MG63 (cell line): ENCODE measurements at regions not wholly inside any gene's neighbourhood (a gene's known extent, or its start where the extent isn't known, plus 50 kb on each side); places are given as distances from the start of the nearest gene placed in this dataset.
"Not testable (repeated sequence)": the region's sequence is repeated elsewhere in the genome, so short reads cannot be mapped to it uniquely, and the experiment has no call there.

Experiments
- DNase-seq: peaks from one replicate; pipeline ENCODE4 v3.0.0-alpha.2; 2020
- H3K27me3 ChIP-seq: fragments of 250-450 bp; sonication (Bioruptor Pico); 2 replicates; pipeline ENCODE4 v1.5.1; 2020; ENCODE audit warnings: mild to moderate bottlenecking, moderate library complexity
- H3K36me3 ChIP-seq: fragments of 250-450 bp; sonication (Bioruptor Pico); 2 replicates; pipeline ENCODE4 v1.5.1; 2020; ENCODE audit warnings: mild to moderate bottlenecking, moderate library complexity
- H3K4me3 ChIP-seq: fragments of 250-450 bp; sonication (Bioruptor Pico); 2 replicates; pipeline ENCODE4 v1.5.1; 2020; ENCODE audit warnings: mild to moderate bottlenecking, moderate library complexity
- H3K9me3 ChIP-seq: fragments of 250-450 bp; sonication (Bioruptor Pico); 2 replicates; pipeline ENCODE4 v1.5.1; 2020; ENCODE audit warnings: mild to moderate bottlenecking, moderate library complexity

GRCh38 chr3:177889652-177890358 is 646.4 kb upstream of the KCNMB2 start:
- Histone ChIP-seq H3K4me3 (no peak overlapping the region), H3K36me3 (no peaks in the 10 kb centered on the region), H3K27me3 (no peaks in the 10 kb centered on the region), H3K9me3 (no peaks in the 10 kb centered on the region)
- no peak for DNase-seq

DNA sequence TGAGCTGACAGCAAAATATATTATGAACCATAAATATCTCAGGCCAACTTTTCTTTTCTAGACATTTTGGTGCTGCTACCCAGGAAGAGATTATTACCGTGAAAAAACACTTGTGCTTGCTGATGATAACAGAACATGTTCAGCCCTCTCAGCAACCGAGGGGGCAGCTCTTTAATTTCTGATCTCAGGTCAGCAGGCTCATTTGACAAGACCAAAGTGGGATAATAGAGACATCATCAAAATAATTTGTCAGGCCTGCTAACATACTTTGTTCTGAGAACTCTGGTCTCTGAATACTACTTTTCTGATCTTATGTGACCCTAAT is 645.9 kb upstream of the KCNMB2 start:
- DNase-seq, result no peak
- no peaks in the 10 kb centered on the region for H3K36me3 ChIP-seq
- no peak overlapping the region for H3K4me3 ChIP-seq
- H3K9me3 ChIP-seq, result no peaks in the 10 kb centered on the region
- no peaks in the 10 kb centered on the region for H3K27me3 ChIP-seq

- H3K36me3 ChIP-seq, DNase-seq, H3K27me3 ChIP-seq, H3K9me3 ChIP-seq, H3K4me3 ChIP-seq: not testable (repeated sequence)
Observed at GRCh38 chr3:177891569-177891968, 644.7 kb upstream of the KCNMB2 start.

DNA sequence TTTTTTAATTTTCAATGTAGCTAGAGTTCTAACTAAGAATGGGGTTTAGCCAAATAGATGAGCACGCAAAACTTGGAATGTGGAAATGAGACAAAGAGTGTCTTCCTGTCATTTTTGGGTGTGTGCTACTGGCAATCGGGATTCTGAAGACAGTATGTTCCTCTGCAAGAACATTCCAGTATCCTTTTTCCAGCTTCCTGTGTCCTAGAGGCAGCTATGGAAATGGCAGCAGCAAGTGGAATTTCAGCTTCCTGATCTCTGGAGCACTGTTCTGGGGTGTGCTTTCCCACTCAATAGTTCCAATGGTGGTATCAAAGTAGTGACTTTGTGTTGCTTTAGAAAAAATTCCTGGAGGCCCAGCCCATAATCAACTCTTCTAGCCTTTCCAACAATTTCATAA is 642.9 kb upstream of the KCNMB2 start:
- DNase-seq, result no peak
- H3K27me3 ChIP-seq, result no peaks in the 10 kb centered on the region
- H3K4me3 ChIP-seq, result no peak overlapping the region
- H3K36me3 ChIP-seq, result no peaks in the 10 kb centered on the region
- H3K9me3 ChIP-seq, result peaks cover 3% of the 10 kb centered on the region; the same call in 1 of the 2 replicates

DNA sequence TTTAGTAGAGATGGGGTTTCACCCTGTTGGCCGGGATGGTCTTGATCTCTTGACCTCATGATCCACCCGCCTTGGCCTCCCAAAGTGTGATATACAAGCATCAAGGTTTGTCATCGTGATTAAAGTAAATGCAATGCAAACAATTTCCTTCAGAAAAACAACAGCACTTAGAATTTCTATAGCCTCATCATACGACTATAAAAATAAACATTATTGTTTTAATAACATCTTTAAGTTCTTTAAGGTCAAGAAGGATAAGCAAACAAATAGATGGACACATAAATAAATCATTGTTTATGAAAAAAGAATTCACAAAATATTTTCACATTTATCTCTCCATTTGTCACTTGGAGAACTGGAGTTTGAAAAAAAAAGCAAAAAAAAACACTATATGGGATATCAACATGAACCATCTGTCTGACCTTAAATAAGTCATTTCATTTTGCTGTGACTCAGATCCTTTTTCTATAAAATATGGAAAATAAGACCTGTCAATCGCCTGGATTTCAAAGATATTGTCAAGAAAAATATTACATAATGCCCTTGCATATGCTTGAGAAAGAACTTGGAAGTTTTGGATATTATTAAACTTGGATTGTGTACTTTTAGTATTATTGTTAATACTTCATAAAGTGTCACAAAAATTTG is 642.0 kb upstream of the KCNMB2 start:
- Histone ChIP-seq H3K27me3 (no peaks in the 10 kb centered on the region), H3K4me3 (no peak overlapping the region), H3K9me3 (peaks cover 7% of the 10 kb centered on the region; the same call in 1 of the 2 replicates), H3K36me3 (no peaks in the 10 kb centered on the region)
- peak; percentile 19 for DNase-seq

DNA sequence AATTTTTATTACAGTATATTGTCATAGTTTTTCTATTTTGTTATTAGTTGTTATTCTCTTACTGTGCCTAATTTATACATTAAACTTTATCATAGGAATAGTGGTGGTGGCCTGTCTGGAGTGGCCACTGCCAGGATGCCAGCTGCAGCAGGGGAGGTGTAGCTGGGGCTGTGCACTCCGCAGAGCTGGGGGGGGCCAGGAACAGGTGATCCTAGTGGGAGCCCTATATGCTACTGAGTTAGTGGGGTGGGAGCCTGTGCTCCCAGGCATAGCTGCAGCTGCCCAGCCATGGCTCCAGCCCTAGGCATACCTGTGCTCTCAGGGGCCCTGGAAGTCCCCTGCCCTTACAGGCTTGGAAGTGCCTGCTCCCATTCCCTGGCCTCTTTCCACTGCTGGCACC is 638.1 kb upstream of the KCNMB2 start:
- Histone ChIP-seq H3K9me3 (peaks cover 20% of the 10 kb centered on the region), H3K27me3 (no peaks in the 10 kb centered on the region), H3K36me3 (no peaks in the 10 kb centered on the region), H3K4me3 (no peak overlapping the region)
- DNase-seq, result no peak

DNA sequence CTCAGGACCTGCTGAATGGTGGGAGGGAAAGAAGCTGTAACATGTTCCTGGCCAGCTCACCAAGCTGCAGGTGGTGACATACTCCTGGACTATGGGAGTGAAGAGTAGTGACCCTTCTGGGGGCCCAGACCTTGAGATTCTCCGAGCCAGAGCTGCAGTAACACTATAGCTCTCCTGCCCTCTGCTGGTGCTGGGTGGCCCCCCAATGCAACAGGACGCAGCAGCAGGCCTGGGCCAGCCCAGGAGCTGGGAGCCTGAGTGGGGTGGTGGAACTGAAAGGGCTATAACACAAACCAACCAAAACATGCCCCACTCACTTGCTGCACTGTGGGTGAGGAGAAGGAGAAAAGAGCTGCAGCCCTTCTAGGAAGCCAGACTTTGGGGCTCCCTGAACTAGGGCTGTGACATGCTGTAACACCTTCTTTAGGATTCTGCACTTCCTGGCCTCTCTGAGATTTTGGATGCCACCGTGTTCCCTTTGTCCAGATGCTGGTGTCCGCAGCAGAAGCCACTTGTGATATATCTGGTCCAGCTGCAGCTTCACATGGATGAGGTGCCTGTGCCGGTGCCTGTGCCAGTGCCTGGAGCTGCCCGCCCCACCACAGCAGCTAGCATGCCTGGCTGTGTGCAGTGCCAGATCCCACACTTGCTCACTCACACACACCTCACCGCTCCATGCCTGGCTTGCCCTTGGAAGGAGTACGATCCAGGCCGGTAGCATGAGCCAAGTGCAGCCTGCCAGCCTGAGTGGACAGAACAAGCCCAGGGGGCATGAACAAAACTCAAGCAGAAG is 636.8 kb upstream of the KCNMB2 start:
- Histone ChIP-seq H3K27me3 (no peaks in the 10 kb centered on the region), H3K4me3 (no peak overlapping the region), H3K9me3 (peaks cover 20% of the 10 kb centered on the region), H3K36me3 (no peaks in the 10 kb centered on the region)
- no peak for DNase-seq

GRCh38 chr3:177902876-177903275 is 633.4 kb upstream of the KCNMB2 start:
- Histone ChIP-seq H3K27me3 (no peaks in the 10 kb centered on the region), H3K4me3 (no peak overlapping the region), H3K9me3 (peaks cover 22% of the 10 kb centered on the region), H3K36me3 (no peaks in the 10 kb centered on the region)
- DNase-seq, result no peak

- H3K9me3 ChIP-seq, result peaks cover 18% of the 10 kb centered on the region
- no peaks in the 10 kb centered on the region for H3K36me3 ChIP-seq
- no peaks in the 10 kb centered on the region for H3K27me3 ChIP-seq
- DNase-seq, result peak; percentile 64
- H3K4me3 ChIP-seq, result no peak overlapping the region
Observed at GRCh38 chr3:177904621-177905020, 631.6 kb upstream of the KCNMB2 start.

DNA sequence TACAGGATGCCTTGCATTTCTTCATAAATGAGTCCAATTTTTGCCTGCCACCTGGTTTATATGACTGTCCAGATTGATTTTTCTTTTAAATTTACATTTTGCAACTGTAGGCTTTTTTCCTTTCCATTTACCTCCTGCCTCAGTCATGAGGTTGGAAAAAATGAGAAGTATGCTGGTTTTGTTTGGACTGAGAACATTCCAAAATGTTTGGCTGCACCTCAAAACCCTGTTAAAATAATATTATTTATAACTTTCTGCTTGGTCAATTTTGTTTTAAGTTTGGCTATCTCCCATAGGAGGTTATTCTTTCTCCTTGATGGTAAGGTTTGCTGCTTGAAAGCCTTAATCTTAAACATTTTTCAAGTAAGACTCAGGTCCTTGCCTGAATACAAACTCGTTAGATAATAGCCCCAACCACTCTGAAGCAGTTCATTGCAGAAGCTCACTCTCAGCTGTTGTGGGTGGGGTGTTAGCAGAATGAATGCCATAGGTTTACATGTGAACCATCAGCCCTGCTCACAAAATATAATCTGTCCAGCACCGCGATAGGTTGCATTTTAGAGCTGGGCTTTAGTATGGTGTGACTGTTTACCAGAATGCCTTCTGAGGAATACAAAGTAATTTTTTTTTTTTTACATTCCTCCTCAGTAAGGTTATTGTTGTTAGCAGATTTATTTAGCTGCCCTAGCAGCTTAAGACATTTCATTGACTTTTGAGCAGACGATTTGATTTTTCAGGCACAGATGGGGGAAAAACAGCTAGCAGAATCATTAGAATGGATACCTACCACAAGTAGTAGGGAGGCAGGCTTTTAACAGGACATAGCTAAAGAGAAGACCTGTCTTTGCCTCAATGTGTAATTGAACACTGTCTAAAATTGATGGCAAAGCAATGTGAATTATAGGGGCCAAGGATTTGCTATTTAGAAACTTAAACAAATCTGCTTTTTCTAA is 630.8 kb upstream of the KCNMB2 start:
- no peak overlapping the region for H3K4me3 ChIP-seq
- H3K27me3 ChIP-seq, result no peaks in the 10 kb centered on the region

DNA sequence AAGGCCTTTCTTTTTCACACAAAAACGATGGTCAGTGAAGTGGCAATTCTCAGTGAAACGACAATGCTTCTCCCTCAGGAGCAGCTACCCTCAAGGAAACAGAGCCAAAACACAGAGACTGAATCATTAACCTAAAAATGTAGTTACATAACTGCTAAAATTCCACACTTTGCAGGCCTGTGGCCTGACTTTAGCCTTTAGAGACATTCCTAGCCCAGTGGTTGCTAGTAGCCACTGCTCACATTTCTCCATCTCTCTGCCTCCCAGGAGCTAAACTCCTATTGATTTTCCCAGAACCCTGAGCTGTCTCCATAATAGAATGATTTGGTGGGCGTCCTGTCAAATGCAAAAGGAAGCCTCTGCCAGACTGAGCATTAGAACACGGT is 630.1 kb upstream of the KCNMB2 start:
- DNase-seq, result peak; percentile 57
- Histone ChIP-seq H3K36me3 (no peaks in the 10 kb centered on the region), H3K27me3 (no peaks in the 10 kb centered on the region), H3K9me3 (peaks cover 12% of the 10 kb centered on the region), H3K4me3 (no peak overlapping the region)

More for the DNA sequence above, 630.8 kb upstream of the KCNMB2 start:
- Histone ChIP-seq H3K9me3 (peaks cover 18% of the 10 kb centered on the region), H3K36me3 (no peaks in the 10 kb centered on the region)
- peak; percentile 77 for DNase-seq

GRCh38 chr3:177906578-177907229 is 629.5 kb upstream of the KCNMB2 start:
- Histone ChIP-seq H3K36me3 (no peaks in the 10 kb centered on the region), H3K9me3 (peaks cover 12% of the 10 kb centered on the region), H3K4me3 (no peak overlapping the region), H3K27me3 (no peaks in the 10 kb centered on the region)
- DNase-seq, result no peak

- not testable (repeated sequence) for H3K36me3 ChIP-seq, H3K27me3 ChIP-seq, H3K4me3 ChIP-seq, DNase-seq
- peaks cover 11% of the 10 kb centered on the region for H3K9me3 ChIP-seq
Observed at GRCh38 chr3:177909530-177909929, 626.7 kb upstream of the KCNMB2 start.

GRCh38 chr3:177914224-177914623 is 622.0 kb upstream of the KCNMB2 start:
- H3K27me3 ChIP-seq, result no peaks in the 10 kb centered on the region
- H3K9me3 ChIP-seq, result peaks cover 6% of the 10 kb centered on the region; the same call in 1 of the 2 replicates
- H3K36me3 ChIP-seq, result no peaks in the 10 kb centered on the region; the same call in 1 of the 2 replicates
- DNase-seq, result no peak
- no peak overlapping the region for H3K4me3 ChIP-seq

GRCh38 chr3:177916461-177916860 is 619.8 kb upstream of the KCNMB2 start:
- Histone ChIP-seq H3K4me3 (no peak overlapping the region), H3K27me3 (no peaks in the 10 kb centered on the region)
- DNase-seq, result no peak

GRCh38 chr3:177917234-177917861 is 618.9 kb upstream of the KCNMB2 start:
- Histone ChIP-seq H3K36me3 (no peaks in the 10 kb centered on the region; the same call in 1 of the 2 replicates), H3K27me3 (no peaks in the 10 kb centered on the region), H3K4me3 (no peak overlapping the region), H3K9me3 (peaks cover 3% of the 10 kb centered on the region; the same call in 1 of the 2 replicates)
- DNase-seq, result no peak

More at GRCh38 chr3:177916461-177916860, 619.8 kb upstream of the KCNMB2 start:
- Histone ChIP-seq H3K36me3 (no peaks in the 10 kb centered on the region; the same call in 1 of the 2 replicates), H3K9me3 (peaks cover 3% of the 10 kb centered on the region; the same call in 1 of the 2 replicates)
